Activated CD4-positive, alpha-beta T cell treated with anti-CD3 and anti-CD28 coated beads, Interleukin-2, amount 10 ng/mL, durations not matched to agents 24 days and 14 days (primary cell): ENCODE measurements at regions not wholly inside any gene's neighbourhood (a gene's known extent, or its start where the extent isn't known, plus 50 kb on each side); places are given as distances from the start of the nearest gene placed in this dataset.

Experiments used
- DNase-seq: peaks from one replicate; pipeline ENCODE4 v3.0.0; 2022
- H3K27ac Mint-ChIP-seq: one replicate; pipeline ENCODE4 v1.8.0; 2022; ENCODE audit warnings: mild to moderate bottlenecking, mixed read lengths
- H3K27me3 Mint-ChIP-seq: one replicate; pipeline ENCODE4 v1.8.0; 2022; ENCODE audit warnings: mixed read lengths
- H3K36me3 Mint-ChIP-seq: one replicate; pipeline ENCODE4 v1.8.0; 2022; ENCODE audit warnings: low read depth, mild to moderate bottlenecking, mixed read lengths
- H3K4me1 Mint-ChIP-seq: one replicate; pipeline ENCODE4 v1.8.0; 2021; ENCODE audit warnings: mixed read lengths
- H3K4me3 Mint-ChIP-seq: one replicate; pipeline ENCODE4 v1.8.0; 2022; ENCODE audit warnings: mild to moderate bottlenecking, moderate library complexity, mixed read lengths
- H3K9me3 Mint-ChIP-seq: one replicate; pipeline ENCODE4 v1.8.0; 2021; ENCODE audit warnings: mixed read lengths
- intact Hi-C: fragments of 100-400 bp; cut with micrococcal nuclease; formaldehyde crosslinking; loops from one replicate; pipeline ENCODE4 v1.15.1; 2023

DNA sequence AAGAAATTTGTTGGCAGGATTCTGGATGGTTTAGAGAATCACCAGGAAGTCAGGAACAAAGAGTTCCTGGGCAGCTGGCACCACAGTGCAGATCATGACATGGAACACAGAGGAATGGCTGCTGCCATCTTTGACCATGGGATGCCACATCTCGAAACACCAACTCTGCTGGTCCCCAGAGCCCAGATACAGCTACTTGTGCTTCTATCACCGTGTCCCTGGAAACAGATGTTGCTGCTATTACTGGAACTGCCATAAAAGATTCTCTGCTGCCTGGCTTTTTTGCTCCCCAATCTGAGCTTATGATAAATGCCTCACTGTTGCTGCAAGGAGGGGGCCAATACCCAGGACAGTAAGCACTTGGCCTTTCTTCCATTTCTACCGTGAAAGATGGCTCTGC, 185.2 kb downstream of the CSNK2A3 start:
- H3K4me1 Mint-ChIP-seq = peaks cover 16% of the 10 kb centered on the region
- intact Hi-C loops = no loop called here
- no peaks in the 10 kb centered on the region for H3K36me3 Mint-ChIP-seq

DNA sequence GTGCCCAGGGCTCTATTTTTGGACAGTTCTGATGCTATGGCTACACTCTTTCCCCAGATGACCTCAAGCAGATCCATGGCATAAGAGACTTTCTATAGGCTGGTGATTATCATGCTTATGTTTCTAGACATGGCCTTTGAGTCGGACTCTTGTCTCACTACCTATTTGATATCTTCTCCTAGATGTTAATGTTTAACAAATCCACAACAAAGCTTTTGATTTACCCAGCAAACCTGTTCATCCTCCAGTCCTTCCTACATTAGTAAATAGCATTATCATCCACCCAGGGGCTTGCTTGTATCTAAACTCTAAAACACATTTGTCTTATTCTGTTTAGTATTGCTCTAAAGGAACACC, 188.7 kb downstream of the CSNK2A3 start:
- intact Hi-C loops = no loop called here
- Mint-ChIP-seq H3K36me3 (no peaks in the 10 kb centered on the region), H3K4me3 (no peak overlapping the region), H3K9me3 (no peaks in the 10 kb centered on the region), H3K4me1 (no peaks in the 10 kb centered on the region), H3K27ac (no peak overlapping the region), H3K27me3 (peaks cover 17% of the 10 kb centered on the region)
- DNase-seq = no peak

More for the DNA sequence above, 185.2 kb downstream of the CSNK2A3 start:
- no peak overlapping the region for H3K4me3 Mint-ChIP-seq
- no peaks in the 10 kb centered on the region for H3K9me3 Mint-ChIP-seq
- H3K27me3 Mint-ChIP-seq = peaks cover 12% of the 10 kb centered on the region
- H3K27ac Mint-ChIP-seq = no peak overlapping the region
- no peak for DNase-seq

DNA sequence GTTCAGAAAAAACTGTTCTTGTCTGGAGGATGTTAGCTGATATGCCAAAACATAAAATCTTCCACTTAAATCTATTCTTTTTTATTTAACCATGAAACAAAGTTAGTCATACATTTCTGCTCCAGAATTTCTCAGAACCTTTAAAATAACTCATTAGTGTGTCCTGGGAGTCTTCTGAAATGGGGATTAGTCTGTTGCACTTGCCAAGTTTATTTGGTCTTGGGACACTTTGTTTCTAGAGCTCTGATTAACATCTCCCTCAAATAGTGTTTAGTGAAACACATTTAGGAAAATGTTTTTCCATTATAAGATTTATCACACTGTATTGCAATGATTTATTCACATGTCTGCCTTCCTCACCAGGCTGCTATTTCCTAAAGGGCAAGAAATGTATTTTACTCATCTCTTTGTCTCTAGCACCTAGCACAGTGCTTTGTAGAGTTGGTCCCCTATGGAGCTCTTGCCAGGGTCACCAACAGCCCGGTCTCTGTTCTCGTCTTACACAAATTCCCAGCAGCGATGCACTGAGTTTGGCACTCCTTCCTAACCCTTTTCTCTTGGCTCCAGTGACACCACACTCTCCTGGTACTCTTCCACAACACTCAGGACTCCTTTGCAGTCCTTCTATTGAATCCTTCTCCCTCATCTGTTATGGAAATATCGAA, 189.2 kb downstream of the CSNK2A3 start:
- peaks cover 17% of the 10 kb centered on the region for H3K27me3 Mint-ChIP-seq
- H3K9me3 Mint-ChIP-seq = no peaks in the 10 kb centered on the region
- intact Hi-C loops = no loop called here
- DNase-seq = no peak
- H3K36me3 Mint-ChIP-seq = no peaks in the 10 kb centered on the region
- H3K4me1 Mint-ChIP-seq = no peaks in the 10 kb centered on the region
- no peak overlapping the region for H3K4me3 Mint-ChIP-seq
- H3K27ac Mint-ChIP-seq = no peak overlapping the region

DNA sequence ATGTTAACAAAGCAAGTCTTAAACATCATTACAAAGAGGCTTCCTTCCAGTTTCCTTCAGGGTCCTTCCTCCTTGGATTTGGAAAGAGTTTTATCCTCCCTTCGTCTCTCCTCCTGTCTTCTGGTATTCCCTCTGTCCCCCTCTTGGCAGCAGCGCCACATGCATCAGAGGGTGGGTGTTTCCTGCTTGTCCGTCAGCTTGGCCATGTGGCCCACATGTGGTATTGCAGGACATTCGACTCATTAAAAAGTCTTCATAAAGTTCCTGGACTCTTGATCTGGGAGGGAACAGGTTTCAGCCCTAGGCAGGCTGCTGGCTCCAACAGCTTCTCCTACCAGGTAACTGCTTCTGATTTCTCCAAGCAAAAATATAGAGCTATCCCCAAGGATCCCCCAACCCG, 189.8 kb downstream of the CSNK2A3 start:
- intact Hi-C loops = no loop called here
- no peaks in the 10 kb centered on the region for H3K9me3 Mint-ChIP-seq
- no peak overlapping the region for H3K27ac Mint-ChIP-seq
- H3K36me3 Mint-ChIP-seq = no peaks in the 10 kb centered on the region
- no peak overlapping the region for H3K4me3 Mint-ChIP-seq
- no peak for DNase-seq
- no peaks in the 10 kb centered on the region for H3K4me1 Mint-ChIP-seq
- peaks cover 17% of the 10 kb centered on the region for H3K27me3 Mint-ChIP-seq

DNA sequence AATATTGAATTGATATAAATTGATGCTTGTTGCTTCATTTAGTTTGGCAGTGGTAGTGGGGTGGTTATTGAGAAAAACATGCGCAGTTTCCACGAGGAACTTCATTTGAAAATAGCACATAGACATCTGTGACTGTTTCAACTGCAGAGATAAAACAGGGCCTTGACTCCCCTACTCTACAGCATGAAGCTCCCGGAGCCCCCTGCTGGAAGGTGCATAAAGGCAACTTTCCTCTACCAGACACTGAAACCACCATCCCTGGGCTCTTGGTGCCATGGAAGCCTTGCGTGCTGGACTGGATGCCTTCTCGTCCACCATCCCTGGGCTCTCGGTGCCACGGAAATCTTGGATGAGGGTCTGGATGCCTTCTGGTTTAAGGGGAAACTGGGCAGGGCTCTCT, 195.9 kb downstream of the CSNK2A3 start:
- Mint-ChIP-seq H3K27ac (no peak overlapping the region), H3K4me1 (peaks cover 13% of the 10 kb centered on the region), H3K36me3 (peaks cover 2% of the 10 kb centered on the region), H3K27me3 (peaks cover 3% of the 10 kb centered on the region), H3K9me3 (no peaks in the 10 kb centered on the region), H3K4me3 (no peak overlapping the region)
- intact Hi-C loops = loop anchor here (1.0 to 10.0 kb wide), 2 partner anchors 121 to 222 kb away; no protein-coding TSS in a partner anchor
- DNase-seq = peak; percentile 84

DNA sequence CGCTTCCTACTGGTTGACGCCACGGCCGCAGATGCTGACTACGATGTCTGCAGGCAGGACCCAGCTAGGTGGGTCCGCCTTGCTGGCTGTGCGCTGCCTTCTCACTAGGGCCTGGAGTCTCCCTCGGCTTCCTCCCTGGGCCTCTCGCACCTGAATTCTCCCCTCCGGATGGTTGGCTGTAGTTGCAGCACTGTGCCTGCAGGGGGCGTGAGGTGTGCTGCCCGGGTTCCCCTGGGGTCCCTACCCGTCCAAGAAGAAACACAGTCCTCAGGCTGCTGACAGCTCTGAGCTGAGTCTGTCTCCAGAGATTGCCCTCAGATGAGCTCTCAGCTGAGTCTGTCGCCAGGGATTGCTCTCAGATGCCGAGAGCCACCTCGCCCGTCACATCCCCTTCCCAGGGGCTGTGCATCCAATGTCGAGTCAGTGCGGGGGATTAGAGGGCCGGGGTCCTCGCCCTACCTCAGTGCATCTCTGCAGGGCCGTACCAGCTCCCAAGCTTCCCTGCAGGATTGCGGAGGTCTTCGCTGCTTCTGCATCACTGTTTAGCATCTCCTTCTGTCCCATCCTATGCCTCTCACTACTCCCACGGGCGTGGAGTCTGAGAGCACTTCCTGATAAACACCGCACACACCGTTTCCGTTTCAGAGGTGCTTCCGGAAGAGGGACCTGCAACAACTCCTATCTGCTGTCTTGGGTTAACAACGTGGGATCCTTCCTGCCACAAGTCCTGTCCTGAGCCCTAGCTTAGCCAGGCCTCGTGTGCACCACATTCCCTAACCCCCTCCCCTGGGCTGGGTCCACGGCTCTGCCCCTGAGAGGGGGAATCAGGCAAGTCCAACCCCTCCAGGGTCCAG, 196.9 kb downstream of the CSNK2A3 start:
- Mint-ChIP-seq H3K4me3 (peak overlapping the region; percentile 75), H3K27me3 (peaks cover 2% of the 10 kb centered on the region), H3K4me1 (peaks cover 13% of the 10 kb centered on the region), H3K36me3 (peaks cover 2% of the 10 kb centered on the region), H3K27ac (peak overlapping the region; percentile 55), H3K9me3 (no peaks in the 10 kb centered on the region)
- peak; percentile 85 for DNase-seq
- intact Hi-C loops = loop anchor here (10.0 kb wide), 1 partner anchor 221 kb away; no protein-coding TSS in a partner anchor

DNA sequence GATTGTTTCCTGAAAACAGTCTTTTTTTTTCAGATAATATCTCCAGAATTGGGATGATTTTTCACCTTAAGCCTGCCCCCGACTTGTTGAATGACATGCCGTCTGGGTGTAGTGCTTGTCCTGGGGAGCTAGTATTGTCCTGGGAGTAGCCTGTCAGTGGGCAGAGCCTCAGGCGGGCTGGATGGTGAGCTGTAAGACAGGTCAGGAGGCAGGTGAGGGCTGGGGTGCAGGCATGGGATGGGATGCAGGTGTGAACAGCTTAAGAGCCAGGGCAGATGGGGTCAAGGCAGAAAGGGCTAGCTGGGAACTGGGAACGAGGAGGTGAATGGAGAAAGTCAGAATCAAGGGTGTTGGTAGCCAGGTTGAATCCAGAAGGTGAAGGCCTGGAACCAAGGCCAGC, 200.2 kb downstream of the CSNK2A3 start:
- intact Hi-C loops = loop anchor here (10.0 kb wide), 1 partner anchor 218 kb away; no protein-coding TSS in a partner anchor
- no peaks in the 10 kb centered on the region for H3K9me3 Mint-ChIP-seq
- peak; percentile 51 for DNase-seq
- peaks cover 4% of the 10 kb centered on the region for H3K36me3 Mint-ChIP-seq
- no peak overlapping the region for H3K4me3 Mint-ChIP-seq
- peaks cover 36% of the 10 kb centered on the region for H3K4me1 Mint-ChIP-seq
- H3K27ac Mint-ChIP-seq = no peak overlapping the region
- H3K27me3 Mint-ChIP-seq = peaks cover 2% of the 10 kb centered on the region

DNA sequence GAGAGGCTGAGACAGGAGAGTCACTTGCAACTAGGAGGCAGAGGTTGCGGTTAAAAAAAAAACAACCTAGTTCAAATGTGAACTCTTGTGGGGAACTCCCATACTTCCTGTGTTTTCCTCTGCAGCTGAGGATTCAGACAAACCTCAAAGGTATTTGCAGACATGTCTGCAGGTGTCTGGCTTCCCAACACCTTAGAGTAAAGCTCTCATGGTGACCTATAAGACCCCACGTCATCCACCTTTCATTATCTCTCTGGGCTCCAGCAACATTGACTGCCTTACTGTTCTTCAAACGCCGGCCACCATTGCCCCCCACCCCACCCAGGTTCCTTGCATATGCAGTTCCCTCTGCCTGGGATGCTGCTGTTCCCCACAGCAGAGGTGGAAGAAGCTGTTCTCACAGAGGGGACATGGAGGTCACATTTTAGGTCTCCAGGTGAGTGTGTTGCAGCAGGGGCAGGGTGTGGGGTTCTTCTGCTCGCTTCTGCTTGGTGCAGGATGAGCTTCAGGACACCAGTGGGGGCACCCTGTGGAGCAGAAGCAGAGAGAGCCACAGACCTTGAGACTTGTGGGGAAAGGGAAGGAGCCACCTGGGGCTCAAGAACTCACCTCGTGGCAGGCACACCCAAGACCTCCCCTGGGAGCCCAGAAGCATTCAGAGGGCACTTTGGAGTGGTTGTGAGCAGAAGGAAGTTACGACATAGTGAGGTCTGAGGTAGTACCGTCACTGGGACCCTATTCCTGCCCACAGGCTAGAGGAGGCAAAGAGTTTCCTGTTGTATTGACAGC, 203.2 kb downstream of the CSNK2A3 start:
- Mint-ChIP-seq H3K36me3 (peaks cover 6% of the 10 kb centered on the region), H3K4me3 (peak overlapping the region; percentile 69), H3K9me3 (no peaks in the 10 kb centered on the region), H3K4me1 (peaks cover 31% of the 10 kb centered on the region), H3K27ac (peak overlapping the region; percentile 75), H3K27me3 (peaks cover 2% of the 10 kb centered on the region)
- intact Hi-C loops = loop anchor here (10.0 kb wide), 1 partner anchor 215 kb away; no protein-coding TSS in a partner anchor
- peak; percentile 82 for DNase-seq

DNA sequence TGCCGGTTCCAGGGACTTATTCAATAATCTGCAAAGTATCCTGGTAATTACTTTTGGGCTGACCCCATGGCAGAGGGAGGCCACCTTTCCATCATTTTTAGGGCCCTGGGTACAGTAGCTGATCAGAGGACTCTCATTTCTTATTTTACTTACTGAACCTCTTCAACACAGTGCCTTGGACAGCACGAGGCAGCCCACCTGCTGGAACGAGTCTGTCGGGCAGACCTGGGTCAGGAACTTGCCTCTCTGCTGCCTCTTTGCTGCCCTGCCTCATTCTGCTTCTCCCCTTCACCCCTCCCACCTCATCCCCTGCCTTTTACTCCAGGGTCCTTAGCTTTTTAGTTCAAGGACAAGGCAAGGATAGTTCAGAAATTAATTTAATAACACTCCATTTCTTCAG, 204.5 kb downstream of the CSNK2A3 start:
- Mint-ChIP-seq H3K4me1 (peaks cover 26% of the 10 kb centered on the region), H3K27me3 (no peaks in the 10 kb centered on the region), H3K36me3 (peaks cover 6% of the 10 kb centered on the region), H3K9me3 (no peaks in the 10 kb centered on the region), H3K27ac (no peak overlapping the region), H3K4me3 (no peak overlapping the region)
- peak; percentile 52 for DNase-seq
- intact Hi-C loops = no loop called here

DNA sequence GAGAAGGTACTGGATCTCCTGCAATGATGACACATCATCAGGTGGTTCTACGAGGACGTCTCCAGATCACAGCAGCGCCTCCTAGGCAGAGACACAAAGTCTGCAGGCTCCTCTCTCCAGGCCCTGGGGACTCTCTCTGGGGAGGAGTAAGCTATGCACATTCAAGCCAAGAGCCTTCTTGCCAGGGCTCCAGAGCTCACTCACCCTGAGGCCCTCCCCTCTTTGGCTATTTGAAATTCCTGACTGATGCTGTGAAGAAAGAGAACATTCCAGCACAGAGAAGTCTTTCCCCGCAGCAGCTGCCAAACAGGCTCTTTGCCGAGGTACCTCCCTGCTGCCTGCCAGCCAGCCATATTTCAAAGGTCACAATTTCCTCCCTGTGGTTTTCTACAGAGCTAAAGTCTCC, 204.9 kb downstream of the CSNK2A3 start:
- DNase-seq = peak; percentile 62
- Mint-ChIP-seq H3K27me3 (no peaks in the 10 kb centered on the region), H3K4me1 (peaks cover 26% of the 10 kb centered on the region), H3K36me3 (peaks cover 6% of the 10 kb centered on the region), H3K27ac (no peak overlapping the region), H3K9me3 (no peaks in the 10 kb centered on the region), H3K4me3 (no peak overlapping the region)
- intact Hi-C loops = no loop called here

DNA sequence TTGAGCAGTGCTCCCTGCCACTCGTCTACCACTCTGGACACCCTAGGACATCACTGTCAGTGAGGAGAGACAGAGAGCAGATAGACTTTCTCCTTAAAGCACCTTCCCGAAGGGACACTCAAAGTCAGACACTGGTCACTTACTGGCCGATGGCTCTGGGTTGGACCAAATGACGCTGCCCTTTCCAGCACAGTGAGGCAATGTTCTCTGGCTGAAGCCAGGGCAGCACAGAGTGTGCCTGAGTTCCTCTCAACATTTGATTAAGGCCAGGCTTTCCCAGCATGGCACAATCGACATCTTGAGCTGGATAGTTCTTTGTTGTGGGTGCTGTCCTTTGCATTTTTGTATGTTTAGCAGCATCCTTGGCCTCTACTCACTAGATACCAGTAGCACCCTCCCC, 206.2 kb downstream of the CSNK2A3 start:
- no peak overlapping the region for H3K4me3 Mint-ChIP-seq

DNA sequence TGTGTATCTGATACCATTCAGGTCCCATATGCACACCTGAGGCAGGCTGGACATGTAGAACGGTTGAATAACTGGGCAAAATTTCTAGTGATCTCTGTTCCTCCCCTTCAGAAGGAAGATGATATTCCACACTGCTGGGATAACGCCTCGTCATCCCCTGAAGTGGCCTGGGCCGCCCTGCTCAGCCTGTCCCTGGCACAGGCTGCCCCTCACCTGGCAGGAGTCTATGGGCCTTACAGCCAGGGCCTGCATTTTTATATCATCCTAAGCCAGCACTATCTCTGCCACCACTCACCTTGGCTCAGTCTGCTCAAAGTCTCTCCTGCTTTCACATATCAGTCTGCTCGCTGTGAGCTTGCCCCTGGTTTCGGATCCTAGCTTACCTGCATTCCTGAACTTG, 209.2 kb downstream of the CSNK2A3 start:
- Mint-ChIP-seq H3K4me1 (peaks cover 8% of the 10 kb centered on the region), H3K27ac (no peak overlapping the region), H3K27me3 (no peaks in the 10 kb centered on the region), H3K9me3 (no peaks in the 10 kb centered on the region), H3K36me3 (peaks cover 2% of the 10 kb centered on the region), H3K4me3 (no peak overlapping the region)
- no peak for DNase-seq
- intact Hi-C loops = no loop called here

More for the DNA sequence above, 206.2 kb downstream of the CSNK2A3 start:
- DNase-seq = no peak
- no peaks in the 10 kb centered on the region for H3K9me3 Mint-ChIP-seq
- intact Hi-C loops = no loop called here
- H3K27ac Mint-ChIP-seq = no peak overlapping the region
- peaks cover 26% of the 10 kb centered on the region for H3K4me1 Mint-ChIP-seq
- H3K27me3 Mint-ChIP-seq = no peaks in the 10 kb centered on the region
- H3K36me3 Mint-ChIP-seq = peaks cover 4% of the 10 kb centered on the region

DNA sequence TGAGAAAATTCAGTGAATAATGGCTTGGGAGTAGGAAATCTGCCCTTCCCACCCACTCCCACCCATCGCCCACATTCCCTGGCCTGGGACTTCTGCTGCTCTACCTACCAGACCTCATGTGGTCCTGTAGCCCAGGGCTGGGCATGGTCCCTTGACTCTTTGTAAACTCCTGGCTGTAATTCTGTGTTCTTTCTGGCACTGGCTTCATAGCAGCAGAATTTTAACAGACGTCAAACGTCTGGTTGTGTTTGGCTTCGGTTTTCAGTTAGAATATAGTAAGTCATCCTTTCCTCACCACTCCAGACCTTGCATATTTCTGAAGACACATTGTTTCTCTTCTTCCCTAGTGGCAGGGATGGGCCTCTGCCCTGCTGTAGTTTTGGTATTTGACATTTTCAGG, 210.6 kb downstream of the CSNK2A3 start:
- no peak for DNase-seq
- Mint-ChIP-seq H3K4me3 (no peak overlapping the region), H3K9me3 (no peaks in the 10 kb centered on the region), H3K4me1 (no peaks in the 10 kb centered on the region), H3K27ac (no peak overlapping the region), H3K27me3 (no peaks in the 10 kb centered on the region), H3K36me3 (no peaks in the 10 kb centered on the region)
- intact Hi-C loops = no loop called here

DNA sequence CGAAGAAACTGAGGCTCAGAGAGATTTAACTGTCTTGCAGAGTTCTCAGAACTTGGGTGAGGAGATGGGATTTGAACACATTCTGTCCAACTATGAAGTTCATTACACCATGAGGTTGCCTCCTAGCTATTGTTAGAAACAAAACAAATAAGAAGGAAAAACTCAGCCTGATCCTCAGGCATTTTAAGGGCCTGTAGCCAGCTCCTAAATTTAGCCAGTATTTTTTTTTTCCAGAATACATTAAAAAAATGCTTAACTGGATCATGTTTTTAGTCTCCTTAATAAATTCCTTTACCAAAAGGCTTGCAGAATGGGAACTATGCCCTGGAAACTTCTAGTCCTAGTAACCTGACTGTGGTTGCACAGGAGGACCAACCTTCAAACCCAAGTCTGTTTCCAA, 212.0 kb downstream of the CSNK2A3 start:
- H3K4me3 Mint-ChIP-seq = no peak overlapping the region
- intact Hi-C loops = no loop called here
- no peaks in the 10 kb centered on the region for H3K4me1 Mint-ChIP-seq
- no peaks in the 10 kb centered on the region for H3K9me3 Mint-ChIP-seq
- peaks cover 2% of the 10 kb centered on the region for H3K27me3 Mint-ChIP-seq
- no peak for DNase-seq
- no peak overlapping the region for H3K27ac Mint-ChIP-seq
- H3K36me3 Mint-ChIP-seq = no peaks in the 10 kb centered on the region
